GM10248 (cell line): ENCODE measurements at regions not wholly inside any gene's neighbourhood (a gene's known extent, or its start where the extent isn't known, plus 50 kb on each side); places are given as distances from the start of the nearest gene placed in this dataset.

ENCODE experiments used
- CTCF ChIA-PET: fragments of 300-600 bp; sonication (Branson Sonifier 250); formaldehyde crosslinking; extraction: SDS; loops from one replicate; lab custom pipeline; 2021; ENCODE audit warnings: antibody characterized with exemption; lab: Yijun Ruan, JAX
- POLR2A ChIA-PET: fragments of 350-650 bp; sonication (Branson Sonifier 250); formaldehyde crosslinking; extraction: SDS; loops from one replicate; lab custom pipeline; 2020; ENCODE audit warnings: antibody characterized with exemption; lab: Yijun Ruan, JAX
- DNase-seq: peaks from one replicate; pipeline ENCODE4 v3.0.0; 2012; ENCODE audit errors: extremely low spot score
- CTCF ChIP-seq: IDR thresholded peaks from 2 replicates; pipeline ENCODE4 v1.5.1; 2012; ENCODE audit warnings: mild to moderate bottlenecking, low read depth; ENCODE audit errors: extremely low read depth, missing control alignments, control extremely low read depth

GRCh38 chr5:3139499-3139931 lies 388.0 kb upstream of the IRX2 start:
- ChIA-PET POLR2A (no interaction called here), CTCF (no interaction called here)
- TF ChIP-seq CTCF = no peak
- DNase-seq = no peak

GRCh38 chr5:3131161-3131560 lies 379.7 kb upstream of the IRX2 start:
- no peak for TF ChIP-seq CTCF
- POLR2A ChIA-PET = no interaction called here
- DNase-seq = no peak
- CTCF ChIA-PET = no interaction called here

GRCh38 chr5:3129252-3129651 lies 377.8 kb upstream of the IRX2 start:
- POLR2A ChIA-PET = no interaction called here
- CTCF ChIA-PET = no interaction called here
- no peak for DNase-seq
- no peak for TF ChIP-seq CTCF

GRCh38 chr5:3127423-3127911 lies 376.0 kb upstream of the IRX2 start:
- DNase-seq = no peak
- no peak for TF ChIP-seq CTCF
- ChIA-PET POLR2A (no interaction called here), CTCF (no interaction called here)

- no peak for DNase-seq
- ChIA-PET CTCF (no interaction called here), POLR2A (no interaction called here)
- no peak for TF ChIP-seq CTCF
Observed at GRCh38 chr5:3126639-3127038, 375.2 kb upstream of the IRX2 start.

- ChIA-PET POLR2A (no interaction called here), CTCF (interaction anchor here (1.6 kb wide), 1 partner anchor 13 kb away, joined by 3 read pairs; no protein-coding TSS in a partner anchor)
- no peak for DNase-seq
- no peak for TF ChIP-seq CTCF
Observed at GRCh38 chr5:3124410-3124809, 372.9 kb upstream of the IRX2 start.
